ENCODE measurements at regions not wholly inside any gene's neighbourhood (a gene's known extent, or its start where the extent isn't known, plus 50 kb on each side); places are given as distances from the start of the nearest gene placed in this dataset.

DNA sequence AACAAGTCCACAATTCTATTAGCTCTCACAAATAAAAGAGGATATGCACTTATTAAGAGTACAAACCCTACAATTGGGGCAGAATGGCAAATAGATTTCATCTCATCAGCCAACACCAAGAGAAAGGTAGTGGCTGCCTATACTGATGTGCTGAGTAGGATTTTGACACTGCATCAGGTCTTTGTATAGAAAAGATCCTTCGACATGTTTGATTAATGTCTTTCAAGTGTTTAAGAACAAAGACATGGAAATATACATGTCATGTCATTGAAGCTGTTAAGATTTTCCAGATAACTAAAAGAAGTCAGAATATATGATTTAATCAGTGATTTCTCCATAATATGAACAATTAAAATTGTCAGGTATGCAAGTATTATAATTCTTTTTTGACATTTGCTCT, 238.7 kb upstream of the GRAMD2B start:
- TF ChIP-seq, protein P1, sequence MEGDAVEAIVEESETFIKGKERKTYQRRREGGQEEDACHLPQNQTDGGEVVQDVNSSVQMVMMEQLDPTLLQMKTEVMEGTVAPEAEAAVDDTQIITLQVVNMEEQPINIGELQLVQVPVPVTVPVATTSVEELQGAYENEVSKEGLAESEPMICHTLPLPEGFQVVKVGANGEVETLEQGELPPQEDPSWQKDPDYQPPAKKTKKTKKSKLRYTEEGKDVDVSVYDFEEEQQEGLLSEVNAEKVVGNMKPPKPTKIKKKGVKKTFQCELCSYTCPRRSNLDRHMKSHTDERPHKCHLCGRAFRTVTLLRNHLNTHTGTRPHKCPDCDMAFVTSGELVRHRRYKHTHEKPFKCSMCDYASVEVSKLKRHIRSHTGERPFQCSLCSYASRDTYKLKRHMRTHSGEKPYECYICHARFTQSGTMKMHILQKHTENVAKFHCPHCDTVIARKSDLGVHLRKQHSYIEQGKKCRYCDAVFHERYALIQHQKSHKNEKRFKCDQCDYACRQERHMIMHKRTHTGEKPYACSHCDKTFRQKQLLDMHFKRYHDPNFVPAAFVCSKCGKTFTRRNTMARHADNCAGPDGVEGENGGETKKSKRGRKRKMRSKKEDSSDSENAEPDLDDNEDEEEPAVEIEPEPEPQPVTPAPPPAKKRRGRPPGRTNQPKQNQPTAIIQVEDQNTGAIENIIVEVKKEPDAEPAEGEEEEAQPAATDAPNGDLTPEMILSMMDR (IDR thresholded peaks at IDR 0.05), result no peak
- H3K27ac Mint-ChIP-seq, result no peak overlapping the region
- DNase-seq (no peak), ATAC-seq (ENCODE audit: poor library complexity) (no peak)
- no peaks in the 10 kb centered on the region for H3K36me3 ChIP-seq (ENCODE audit: insufficient read depth, low read length)
- CTCF ChIA-PET, result no interaction called here
- H3K4me1 Mint-ChIP-seq (ENCODE audit: low read depth), result no peaks in the 10 kb centered on the region
- H3K27me3 Mint-ChIP-seq, result no peaks in the 10 kb centered on the region
- H3K9me3 ChIP-seq (ENCODE audit: control insufficient read depth in 1 of 2, insufficient read depth in 1 of 2, low read length in 2 of 2), result no peaks in the 10 kb centered on the region
- intact Hi-C loops (cut with DNase I, micrococcal nuclease), result no loop called here
- no peaks in the 10 kb centered on the region for H3K36me3 Mint-ChIP-seq (ENCODE audit: low read depth)
- H3K4me3 ChIP-seq (ENCODE audit: low read length), result no peak overlapping the region
- no peaks in the 10 kb centered on the region for H3K27me3 ChIP-seq (ENCODE audit: control insufficient read depth in 1 of 2, insufficient read depth in 2 of 2, low read length in 2 of 2)
- POLR2A ChIA-PET, result no interaction called here
- no peak overlapping the region for H3K27ac ChIP-seq (ENCODE audit: low read depth in 1 of 2, low read length in 2 of 2)
- no peak overlapping the region for H3K4me3 Mint-ChIP-seq
- H3K9me3 Mint-ChIP-seq, result peaks cover 2% of the 10 kb centered on the region
- no peaks in the 10 kb centered on the region for H3K4me1 ChIP-seq (ENCODE audit: insufficient read depth, low read length)

DNA sequence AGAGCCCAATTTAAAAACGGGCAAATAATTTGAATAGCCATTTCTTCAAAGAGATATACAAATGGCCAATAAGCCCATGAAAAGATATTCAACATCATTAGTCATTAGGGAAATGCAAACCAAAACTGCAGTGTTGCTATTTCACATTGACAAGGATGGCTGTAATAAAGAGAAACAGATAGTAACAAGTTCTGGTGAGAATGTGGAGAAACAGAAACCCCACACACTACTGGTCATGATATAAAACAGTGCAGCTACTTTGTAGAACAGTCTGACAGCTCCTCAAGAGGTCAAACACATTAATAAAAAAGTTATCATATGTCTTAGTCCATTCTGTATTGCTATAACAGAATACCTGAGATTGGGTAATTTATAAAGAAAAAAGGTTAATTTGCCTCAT, 237.0 kb upstream of the GRAMD2B start:
- Histone ChIP-seq H3K27me3 (ENCODE audit: control insufficient read depth in 1 of 2, insufficient read depth in 2 of 2, low read length in 2 of 2) (no peaks in the 10 kb centered on the region), H3K9me3 (ENCODE audit: control insufficient read depth in 1 of 2, insufficient read depth in 1 of 2, low read length in 2 of 2) (peaks cover 0 to under 1% of the 10 kb centered on the region in 2 experiments), H3K4me3 (ENCODE audit: low read length) (no peak overlapping the region), H3K27ac (ENCODE audit: low read depth in 1 of 2, low read length in 2 of 2) (no peak overlapping the region), H3K36me3 (ENCODE audit: insufficient read depth, low read length) (no peaks in the 10 kb centered on the region), H3K4me1 (ENCODE audit: insufficient read depth, low read length) (no peaks in the 10 kb centered on the region)
- H3K36me3 Mint-ChIP-seq (ENCODE audit: low read depth), result no peaks in the 10 kb centered on the region
- TF ChIP-seq, protein P1 (IDR thresholded peaks at IDR 0.05), result no peak
- ChIA-PET CTCF (no interaction called here), POLR2A (no interaction called here)
- no peak overlapping the region for H3K4me3 Mint-ChIP-seq
- ATAC-seq (ENCODE audit: poor library complexity), result no peak
- peaks cover 3% of the 10 kb centered on the region for H3K9me3 Mint-ChIP-seq
- no peaks in the 10 kb centered on the region for H3K4me1 Mint-ChIP-seq (ENCODE audit: low read depth)
- H3K27me3 Mint-ChIP-seq, result no peaks in the 10 kb centered on the region
- no peak overlapping the region for H3K27ac Mint-ChIP-seq
- intact Hi-C loops (cut with DNase I, micrococcal nuclease), result no loop called here
- DNase-seq, result no peak

DNA sequence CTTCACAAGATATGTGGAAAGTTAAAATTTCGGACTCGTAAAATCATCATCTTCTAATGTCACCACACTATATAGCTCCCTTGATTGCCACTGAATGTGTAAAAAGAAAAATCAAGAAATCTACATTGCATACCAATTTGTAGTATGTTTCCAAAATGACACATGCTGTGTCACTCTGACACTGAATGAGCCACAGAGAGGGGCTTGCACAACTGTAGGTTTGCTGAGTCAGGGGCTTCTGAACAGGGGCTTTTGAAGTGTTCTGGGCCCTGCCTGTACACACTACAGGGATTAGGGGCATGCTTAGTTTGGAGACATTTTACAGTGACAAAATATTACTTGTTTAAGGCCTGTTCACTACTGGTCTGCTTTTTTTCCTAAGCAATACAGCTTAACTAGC, 234.4 kb upstream of the GRAMD2B start:
- TF ChIP-seq, protein P1 (IDR thresholded peaks at IDR 0.05), result no peak

More for the DNA sequence above, 234.4 kb upstream of the GRAMD2B start:
- no peaks in the 10 kb centered on the region for H3K4me1 ChIP-seq (ENCODE audit: insufficient read depth, low read length)
- Mint-ChIP-seq H3K4me1 (ENCODE audit: low read depth) (no peaks in the 10 kb centered on the region), H3K36me3 (ENCODE audit: low read depth) (no peaks in the 10 kb centered on the region), H3K27me3 (no peaks in the 10 kb centered on the region), H3K4me3 (no peak overlapping the region), H3K9me3 (peaks cover 7% of the 10 kb centered on the region), H3K27ac (no peak overlapping the region)
- H3K36me3 ChIP-seq (ENCODE audit: insufficient read depth, low read length), result no peaks in the 10 kb centered on the region
- H3K27me3 ChIP-seq (ENCODE audit: control insufficient read depth in 1 of 2, insufficient read depth in 2 of 2, low read length in 2 of 2), result no peaks in the 10 kb centered on the region
- POLR2A ChIA-PET, result no interaction called here
- no peak for ATAC-seq (ENCODE audit: poor library complexity)
- H3K4me3 ChIP-seq (ENCODE audit: low read length), result no peak overlapping the region
- H3K9me3 ChIP-seq (ENCODE audit: control insufficient read depth in 1 of 2, insufficient read depth in 1 of 2, low read length in 2 of 2), result peaks cover 0 to 3% of the 10 kb centered on the region in 2 experiments
- CTCF ChIA-PET, result no interaction called here
- H3K27ac ChIP-seq (ENCODE audit: low read depth in 1 of 2, low read length in 2 of 2), result no peak overlapping the region
- no peak for DNase-seq
- intact Hi-C loops (cut with DNase I, micrococcal nuclease), result no loop called here

Measured in CD4-positive, alpha-beta T cell (primary cell).